Esophagus squamous epithelium (tissue), 5 donors: ENCODE measurements at regions not wholly inside any gene's neighbourhood (a gene's known extent, or its start where the extent isn't known, plus 50 kb on each side); places are given as distances from the start of the nearest gene placed in this dataset.

Experiments
- DNase-seq: peaks from one replicate; lab custom pipeline; 2025; lab: John Stamatoyannopoulos, UW
- H3K27ac ChIP-seq, 4 donors: fragments of 200-600 bp; sonication (generic); one replicate each; pipeline ENCODE4 v1.5.1; 2016 to 2019; ENCODE audit warnings: mild to moderate bottlenecking in 1 of 4
- H3K27me3 ChIP-seq, 4 donors: fragments of 200-600 bp; sonication (generic); 1 replicate in 3 of 4; 2 replicates in 1 of 4; pipeline versions ENCODE4 v1.5.1 to v1.6.0; 2017 to 2021; ENCODE audit warnings: antibody characterized with exemption in 1 of 4
- H3K36me3 ChIP-seq, 3 donors: fragments of 200-600 bp; sonication (generic); one replicate each; pipeline ENCODE4 v1.5.1; 2016 to 2019
- H3K4me1 ChIP-seq, 3 donors: fragments of 200-600 bp; sonication (generic); one replicate each; pipeline ENCODE4 v1.5.1; 2017 to 2019
- H3K4me3 ChIP-seq, 4 donors: fragments of 200-600 bp; sonication (generic); 1 replicate in 3 of 4; 2 replicates in 1 of 4; pipeline ENCODE4 v1.5.1; 2016 to 2019; ENCODE audit warnings: mild to moderate bottlenecking in 2 of 4, moderate library complexity in 1 of 4
- H3K9me3 ChIP-seq, 3 donors: fragments of 200-600 bp; sonication (generic); one replicate each; pipeline ENCODE4 v1.5.1; 2016 to 2019
- POLR2A ChIP-seq, 4 donors: fragments of 450-650 bp; IDR thresholded peaks; one replicate each; pipeline ENCODE4 v1.6.1; 2017; ENCODE audit warnings: antibody characterized with exemption in 4 of 4, mild to moderate bottlenecking in 4 of 4, moderate library complexity in 3 of 4
- WGBS, 2 donors: methylation state at CpG; one replicate each; pipeline ENCODE4 v1.1.5; 2018; 5-methylcytosine and 5-hydroxymethylcytosine counted together
- intact Hi-C: fragments of 100-400 bp; cut with DNase I; formaldehyde crosslinking; loops from one replicate; pipeline ENCODE4 v1.15.0; 2022
- TF ChIP-seq, protein P1 (sequence below), 6 experiments: fragments of 450-650 bp in 4 of 6; fragments of 200-600 bp in 2 of 6; sonication (generic) in 2 of 6; IDR thresholded peaks; one replicate each; pipeline ENCODE4 v1.5.1; 2016 to 2019; ENCODE audit warnings: antibody characterized with exemption in 6 of 6, mild to moderate bottlenecking in 4 of 6, moderate library complexity in 4 of 6
- donor health status: DM: yes; HTN: yes; CAD: no.

DNA sequence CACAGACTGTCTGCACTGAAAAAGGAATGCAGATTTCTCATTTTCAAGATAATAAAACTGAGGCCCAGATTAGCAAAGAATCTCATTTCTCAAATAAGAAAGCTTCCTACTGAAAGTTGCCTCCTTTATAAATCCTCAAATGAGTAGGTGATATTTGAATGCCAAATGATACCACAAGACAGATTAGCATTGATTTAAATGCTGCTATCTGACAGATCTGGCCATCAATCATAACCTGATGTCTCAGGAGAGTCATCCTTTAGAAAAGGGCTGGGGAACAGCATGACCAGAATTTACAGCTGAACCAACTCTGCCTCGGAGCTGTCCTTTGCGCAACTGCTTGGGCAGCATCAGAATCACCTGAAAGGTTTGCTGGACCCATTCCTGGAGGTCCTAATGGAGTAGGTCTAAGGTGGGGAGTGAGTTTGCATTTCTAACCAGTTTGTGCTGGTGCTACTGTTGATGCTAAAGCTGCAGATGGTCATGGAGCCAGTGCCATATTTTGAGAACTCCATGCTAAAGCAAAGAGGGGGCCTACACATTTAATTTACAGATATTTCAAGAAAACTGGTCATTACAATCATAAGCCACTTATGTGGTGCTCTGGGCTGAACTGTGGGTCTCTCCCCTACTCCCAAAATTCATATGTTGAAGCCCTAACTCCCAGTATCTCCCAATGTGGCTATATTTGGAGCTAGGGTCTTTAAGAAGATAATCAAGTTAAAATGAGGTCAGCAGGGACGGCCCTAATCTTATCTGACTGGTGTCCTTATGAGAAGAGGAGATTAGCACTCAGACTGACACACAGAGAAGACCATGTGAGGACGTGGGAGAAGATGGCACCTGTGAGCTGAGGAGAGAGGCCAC is 295.5 kb upstream of the JARID2 start:
- DNase-seq: no peak
- intact Hi-C loops: no loop called here
- no peaks in the 10 kb centered on the region for H3K4me1 ChIP-seq
- H3K9me3 ChIP-seq: peaks cover 0 to 9% (median 0%) of the 10 kb centered on the region in 3 donors
- no peak overlapping the region for H3K4me3 ChIP-seq
- H3K27ac ChIP-seq: no peak overlapping the region
- no peaks in the 10 kb centered on the region for H3K36me3 ChIP-seq
- TF ChIP-seq, protein P1, sequence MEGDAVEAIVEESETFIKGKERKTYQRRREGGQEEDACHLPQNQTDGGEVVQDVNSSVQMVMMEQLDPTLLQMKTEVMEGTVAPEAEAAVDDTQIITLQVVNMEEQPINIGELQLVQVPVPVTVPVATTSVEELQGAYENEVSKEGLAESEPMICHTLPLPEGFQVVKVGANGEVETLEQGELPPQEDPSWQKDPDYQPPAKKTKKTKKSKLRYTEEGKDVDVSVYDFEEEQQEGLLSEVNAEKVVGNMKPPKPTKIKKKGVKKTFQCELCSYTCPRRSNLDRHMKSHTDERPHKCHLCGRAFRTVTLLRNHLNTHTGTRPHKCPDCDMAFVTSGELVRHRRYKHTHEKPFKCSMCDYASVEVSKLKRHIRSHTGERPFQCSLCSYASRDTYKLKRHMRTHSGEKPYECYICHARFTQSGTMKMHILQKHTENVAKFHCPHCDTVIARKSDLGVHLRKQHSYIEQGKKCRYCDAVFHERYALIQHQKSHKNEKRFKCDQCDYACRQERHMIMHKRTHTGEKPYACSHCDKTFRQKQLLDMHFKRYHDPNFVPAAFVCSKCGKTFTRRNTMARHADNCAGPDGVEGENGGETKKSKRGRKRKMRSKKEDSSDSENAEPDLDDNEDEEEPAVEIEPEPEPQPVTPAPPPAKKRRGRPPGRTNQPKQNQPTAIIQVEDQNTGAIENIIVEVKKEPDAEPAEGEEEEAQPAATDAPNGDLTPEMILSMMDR (IDR thresholded peaks at IDR 0.05): no peak
- no peak for TF ChIP-seq POLR2A (IDR thresholded peaks at IDR 0.05)
- WGBS, 2 donors: 86 to 90% methylated on average over 3 to 4 of the region's 4 CpGs
- no peaks in the 10 kb centered on the region for H3K27me3 ChIP-seq

DNA sequence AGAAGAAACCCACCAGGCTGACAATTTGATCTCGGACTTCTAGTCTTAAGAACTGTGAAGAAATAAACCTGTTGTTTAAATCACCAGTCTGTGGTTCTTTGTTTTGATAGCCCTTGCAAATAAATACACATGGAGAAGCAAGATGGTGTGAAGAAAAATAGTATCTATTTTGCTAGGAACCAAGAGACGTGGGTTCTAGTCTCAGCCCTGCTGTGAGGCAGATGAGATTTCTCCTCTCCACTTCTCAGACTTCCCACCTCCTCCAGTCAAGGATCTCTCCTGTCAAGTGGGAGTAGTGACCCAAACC is 294.9 kb upstream of the JARID2 start:
- no peak overlapping the region for H3K4me3 ChIP-seq
- no peaks in the 10 kb centered on the region for H3K36me3 ChIP-seq
- no peak overlapping the region for H3K27ac ChIP-seq
- no peaks in the 10 kb centered on the region for H3K27me3 ChIP-seq
- TF ChIP-seq POLR2A (IDR thresholded peaks at IDR 0.05): no peak
- TF ChIP-seq, protein P1 (IDR thresholded peaks at IDR 0.05): no peak
- peaks cover 0 to 15% (median 0%) of the 10 kb centered on the region in 3 donors for H3K9me3 ChIP-seq
- intact Hi-C loops: no loop called here
- no peak for DNase-seq
- 72 to 82% methylated on average over 2 of the region's 2 CpGs for WGBS, 2 donors
- H3K4me1 ChIP-seq: no peaks in the 10 kb centered on the region

DNA sequence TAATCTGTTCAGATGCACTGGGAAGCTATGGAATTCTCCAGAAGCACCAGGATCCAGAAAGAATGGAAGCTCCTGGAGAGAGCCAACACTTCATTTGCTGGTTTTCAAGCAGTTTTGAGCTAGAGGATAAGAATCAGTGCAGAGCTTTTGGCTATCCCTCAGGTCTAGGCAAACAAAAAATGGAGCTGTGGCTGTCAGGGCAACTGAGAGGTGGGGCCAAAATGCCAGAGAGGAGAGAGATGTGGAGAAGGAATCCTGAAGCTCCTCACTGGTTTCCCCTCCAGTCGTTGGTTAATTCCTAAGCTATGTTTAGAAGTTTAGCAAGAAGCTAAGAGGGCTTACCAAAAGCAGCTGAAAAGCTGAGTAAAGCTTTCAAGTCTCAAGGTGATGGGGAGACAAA is 294.2 kb upstream of the JARID2 start:
- Histone ChIP-seq H3K27me3 (no peaks in the 10 kb centered on the region), H3K27ac (no peak overlapping the region), H3K36me3 (no peaks in the 10 kb centered on the region), H3K9me3 (peaks cover 0 to 15% (median 0%) of the 10 kb centered on the region in 3 donors), H3K4me1 (no peaks in the 10 kb centered on the region), H3K4me3 (no peak overlapping the region)
- DNase-seq: no peak
- intact Hi-C loops: no loop called here
- 23 to 31% methylated on average over 1 of the region's 1 CpG for WGBS, 2 donors
- no peak for TF ChIP-seq POLR2A (IDR thresholded peaks at IDR 0.05)
- TF ChIP-seq, protein P1 (IDR thresholded peaks at IDR 0.05): no peak

DNA sequence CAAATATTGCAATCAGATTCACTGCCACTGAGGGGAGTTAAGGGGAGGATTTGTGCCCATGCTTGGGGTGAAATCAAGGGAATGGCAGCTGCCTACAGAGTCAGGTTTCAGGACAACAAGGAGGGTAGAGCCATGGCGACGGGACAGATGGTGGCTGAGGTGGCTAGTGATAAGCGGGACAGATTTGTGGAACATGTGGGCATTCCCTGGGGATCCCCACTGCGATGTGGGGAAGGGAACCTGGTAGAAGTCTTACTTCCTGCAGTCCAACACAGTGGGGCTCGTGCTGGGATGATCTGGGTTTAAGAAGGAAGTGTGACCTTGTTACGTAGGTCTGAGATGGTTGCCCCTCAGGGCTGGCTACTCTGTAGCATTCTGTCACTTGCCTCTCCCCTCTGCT is 292.0 kb upstream of the JARID2 start:
- DNase-seq: no peak
- Histone ChIP-seq H3K4me3 (no peak overlapping the region), H3K9me3 (peaks cover 0 to 15% (median 0%) of the 10 kb centered on the region in 3 donors), H3K4me1 (no peaks in the 10 kb centered on the region), H3K36me3 (no peaks in the 10 kb centered on the region), H3K27me3 (no peaks in the 10 kb centered on the region), H3K27ac (no peak overlapping the region)
- TF ChIP-seq POLR2A (IDR thresholded peaks at IDR 0.05): no peak
- TF ChIP-seq, protein P1 (IDR thresholded peaks at IDR 0.05): no peak
- 83 to 85% methylated on average over 6 of the region's 6 CpGs for WGBS, 2 donors
- intact Hi-C loops: no loop called here

DNA sequence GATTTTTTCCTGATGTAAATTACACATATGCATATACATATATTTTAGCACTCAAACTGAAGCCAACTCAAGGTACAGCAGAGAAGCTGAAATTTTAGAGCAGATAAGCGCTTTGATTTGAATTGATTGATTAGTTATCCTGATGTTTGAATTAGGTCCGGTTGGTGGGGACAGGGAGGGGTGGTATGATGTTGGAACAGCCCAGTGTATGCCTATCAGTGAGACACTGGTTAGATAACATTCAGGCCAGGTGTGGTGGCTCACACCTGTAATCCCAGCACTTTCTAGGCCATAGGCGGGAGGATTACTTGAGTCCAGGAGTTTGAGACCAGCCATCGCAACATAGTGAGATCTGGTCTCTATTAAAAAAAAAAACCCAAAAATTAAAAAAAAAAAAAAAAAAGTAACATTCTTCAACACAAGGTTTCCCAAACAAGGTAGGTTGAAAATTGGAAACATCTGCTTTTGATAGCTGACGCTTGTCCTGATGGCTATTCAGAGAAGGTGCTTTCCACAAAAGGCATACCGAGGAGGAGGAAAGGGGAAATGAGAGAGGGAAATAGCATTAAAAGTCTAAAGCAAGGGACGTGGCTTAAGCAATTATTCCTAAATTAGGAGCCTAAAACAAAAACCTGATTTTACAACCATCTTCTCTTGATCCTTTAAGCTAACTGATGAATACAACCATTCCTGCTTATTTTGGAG is 288.4 kb upstream of the JARID2 start:
- no peak overlapping the region for H3K27ac ChIP-seq
- H3K9me3 ChIP-seq: peaks cover 0 to 15% (median 0%) of the 10 kb centered on the region in 3 donors
- intact Hi-C loops: no loop called here
- no peaks in the 10 kb centered on the region for H3K36me3 ChIP-seq
- no peaks in the 10 kb centered on the region for H3K4me1 ChIP-seq
- 80 to 84% methylated on average over 7 of the region's 7 CpGs for WGBS, 2 donors
- H3K27me3 ChIP-seq: no peaks in the 10 kb centered on the region
- DNase-seq: no peak
- TF ChIP-seq, protein P1 (IDR thresholded peaks at IDR 0.05): no peak
- TF ChIP-seq POLR2A (IDR thresholded peaks at IDR 0.05): no peak
- no peak overlapping the region for H3K4me3 ChIP-seq
